ENCODE measurements at regions not wholly inside any gene's neighbourhood (a gene's known extent, or its start where the extent isn't known, plus 50 kb on each side); places are given as distances from the start of the nearest gene placed in this dataset.

DNA sequence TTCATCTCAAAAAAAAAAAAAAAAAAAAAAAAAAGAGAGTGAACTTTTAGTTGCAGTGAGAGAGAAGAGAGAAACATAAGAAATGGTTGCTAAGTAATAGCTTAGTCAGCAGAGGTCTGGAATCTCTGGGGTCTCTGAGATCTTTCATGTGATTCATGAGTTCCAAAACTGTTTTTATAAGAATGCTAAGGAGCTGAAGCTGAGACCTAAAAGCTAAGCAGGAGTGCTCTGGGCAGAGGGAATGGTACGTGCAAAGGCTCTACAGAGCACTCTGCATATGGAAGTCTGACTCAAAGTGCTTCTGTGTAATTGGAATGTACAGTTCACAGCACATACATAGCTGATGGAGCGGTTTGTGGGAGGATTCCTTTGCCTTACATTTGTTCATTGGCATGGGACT is 66.3 kb upstream of the LRIG1 start (continued):
- TF ChIP-seq SIN3A (conservative IDR thresholded peaks at IDR 0.05 in 1 of 2, IDR thresholded peaks at IDR 0.05 in 1 of 2; ENCODE audit: low read depth in 1 of 2, low read length in 2 of 2) (no peak), RNF2 (IDR thresholded peaks at IDR 0.05; ENCODE audit: borderline replicate concordance, low read depth, low read length, missing control alignments, poor library complexity, severe bottlenecking) (no peak), POU5F1 (IDR thresholded peaks at IDR 0.05; ENCODE audit: low read depth, low read length) (no peak), CBX5 (IDR thresholded peaks at IDR 0.05; ENCODE audit: low read depth, low read length) (no peak)
- TF ChIP-seq, protein P1, sequence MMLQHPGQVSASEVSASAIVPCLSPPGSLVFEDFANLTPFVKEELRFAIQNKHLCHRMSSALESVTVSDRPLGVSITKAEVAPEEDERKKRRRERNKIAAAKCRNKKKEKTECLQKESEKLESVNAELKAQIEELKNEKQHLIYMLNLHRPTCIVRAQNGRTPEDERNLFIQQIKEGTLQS (IDR thresholded peaks at IDR 0.05; ENCODE audit: insufficient read depth, low read depth, low read length): no peak

All from H1 (cell line).